ENCODE measurements at regions not wholly inside any gene's neighbourhood (a gene's known extent, or its start where the extent isn't known, plus 50 kb on each side); places are given as distances from the start of the nearest gene placed in this dataset.

GRCh38 chr2:153068052-153068451 is 349.6 kb downstream of the ARL6IP6 start:
- no peak for DNase-seq
- no peak overlapping the region for H3K4me3 ChIP-seq
- WGBS, 2 donors, result 69 to 79% methylated on average over 2 of the region's 2 CpGs
- TF ChIP-seq POLR2AphosphoS5 (IDR thresholded peaks at IDR 0.05), result no peak
- TF ChIP-seq CTCF (IDR thresholded peaks at IDR 0.05), result no peak
- no peak for TF ChIP-seq EP300 (IDR thresholded peaks at IDR 0.05)
- H3K27ac ChIP-seq, result no peak overlapping the region
- H3K27me3 ChIP-seq, result no peaks in the 10 kb centered on the region
- H3K4me1 ChIP-seq, result no peaks in the 10 kb centered on the region
- no peak for ATAC-seq (ENCODE audit: low FRiP score in 2 of 2)
- H3K9me3 ChIP-seq, result no peaks in the 10 kb centered on the region
- no peaks in the 10 kb centered on the region for H3K36me3 ChIP-seq

- H3K4me1 ChIP-seq, result no peaks in the 10 kb centered on the region
- no peak overlapping the region for H3K27ac ChIP-seq
- H3K9me3 ChIP-seq, result no peaks in the 10 kb centered on the region
- H3K4me3 ChIP-seq, result no peak overlapping the region
- no peaks in the 10 kb centered on the region for H3K36me3 ChIP-seq
- 24 to 27% methylated on average over 3 of the region's 3 CpGs for WGBS, 2 donors
- TF ChIP-seq POLR2A (IDR thresholded peaks at IDR 0.05) (no peak), POLR2AphosphoS5 (IDR thresholded peaks at IDR 0.05) (no peak), CTCF (IDR thresholded peaks at IDR 0.05) (no peak), EP300 (IDR thresholded peaks at IDR 0.05) (no peak)
- no peak for ATAC-seq (ENCODE audit: low FRiP score in 2 of 2)
- DNase-seq, result no peak
- no peaks in the 10 kb centered on the region for H3K27me3 ChIP-seq
Observed at GRCh38 chr2:153059338-153060052, 341.1 kb downstream of the ARL6IP6 start.

- Histone ChIP-seq H3K27ac (no peak overlapping the region), H3K36me3 (no peaks in the 10 kb centered on the region), H3K27me3 (no peaks in the 10 kb centered on the region), H3K4me1 (no peaks in the 10 kb centered on the region), H3K9me3 (no peaks in the 10 kb centered on the region), H3K4me3 (no peak overlapping the region)
- ATAC-seq (ENCODE audit: low FRiP score in 2 of 2) (no peak), DNase-seq (no peak)
- 76 to 78% methylated on average over 1 of the region's 1 CpG for WGBS, 2 donors
- TF ChIP-seq POLR2AphosphoS5 (IDR thresholded peaks at IDR 0.05) (no peak), CTCF (IDR thresholded peaks at IDR 0.05) (no peak), EP300 (IDR thresholded peaks at IDR 0.05) (no peak), POLR2A (IDR thresholded peaks at IDR 0.05) (no peak)
Observed at GRCh38 chr2:153057743-153058142, 339.3 kb downstream of the ARL6IP6 start.

GRCh38 chr2:153055182-153055581 is 336.8 kb downstream of the ARL6IP6 start:
- TF ChIP-seq POLR2A (IDR thresholded peaks at IDR 0.05) (no peak), CTCF (IDR thresholded peaks at IDR 0.05) (no peak), POLR2AphosphoS5 (IDR thresholded peaks at IDR 0.05) (no peak)
- no peak for DNase-seq
- Histone ChIP-seq H3K27ac (no peak overlapping the region), H3K36me3 (no peaks in the 10 kb centered on the region), H3K9me3 (no peaks in the 10 kb centered on the region), H3K4me1 (no peaks in the 10 kb centered on the region), H3K27me3 (no peaks in the 10 kb centered on the region), H3K4me3 (no peak overlapping the region)
- 23 to 24% methylated on average over 1 of the region's 1 CpG for WGBS, 2 donors
- no peak for ATAC-seq (ENCODE audit: low FRiP score in 2 of 2)
